Hematopoietic multipotent progenitor cell treated with erythropoietin and hydrocortisone succinate and interleukin-3 and kit ligand, for 17 days (in vitro differentiated cells): ENCODE measurements at regions not wholly inside any gene's neighbourhood (a gene's known extent, or its start where the extent isn't known, plus 50 kb on each side); places are given as distances from the start of the nearest gene placed in this dataset.
"Not testable (repeated sequence)": the region's sequence is repeated elsewhere in the genome, so short reads cannot be mapped to it uniquely, and the experiment has no call there.

ENCODE experiments used
- DNase-seq: peaks from one replicate; pipeline ENCODE4 v3.0.0-alpha.2; 2015; ENCODE audit warnings: low spot score

- no peak for DNase-seq
Observed at GRCh38 chr9:29609282-29609681, 2036.0 kb upstream of the C9orf72 start.

DNA sequence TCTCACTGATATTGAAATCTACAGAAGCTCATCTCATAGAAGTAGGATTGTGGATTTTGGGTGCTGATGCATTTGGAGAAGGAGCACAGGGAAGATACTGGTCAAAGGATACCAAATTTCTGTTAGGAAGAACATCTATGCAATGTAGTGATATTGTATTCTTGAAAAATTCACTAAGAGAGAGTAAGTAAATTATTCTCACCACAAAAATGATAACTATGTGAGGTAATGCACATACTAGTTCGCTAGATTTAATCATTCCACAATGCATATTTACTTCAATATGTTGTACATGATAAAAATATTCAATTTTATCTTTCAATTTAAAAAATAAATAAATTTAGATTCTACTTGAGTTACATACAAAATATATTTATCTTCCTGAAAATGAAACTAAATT, 2040.5 kb upstream of the C9orf72 start:
- DNase-seq: no peak

DNA sequence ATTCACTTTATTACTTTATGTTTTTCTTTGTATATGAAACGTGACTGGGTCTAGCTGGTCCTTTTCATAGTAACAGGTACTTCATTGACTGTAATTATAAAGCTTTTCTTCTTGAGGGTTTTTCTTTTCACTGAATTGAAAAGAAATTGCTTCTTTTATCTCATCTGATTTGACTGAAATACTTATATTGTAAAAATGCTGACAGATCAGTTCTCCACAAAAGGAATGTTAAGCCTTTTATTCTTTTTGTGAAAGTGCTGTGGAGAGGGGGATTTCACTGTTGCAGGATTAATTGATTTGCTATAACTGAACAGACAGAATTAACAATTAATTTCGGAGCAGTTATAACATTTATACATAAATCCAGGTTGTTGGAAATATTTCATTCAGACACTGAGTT, 2043.6 kb upstream of the C9orf72 start:
- no peak for DNase-seq

- no peak for DNase-seq
Observed at GRCh38 chr9:29625292-29625731, 2052.0 kb upstream of the C9orf72 start.

DNA sequence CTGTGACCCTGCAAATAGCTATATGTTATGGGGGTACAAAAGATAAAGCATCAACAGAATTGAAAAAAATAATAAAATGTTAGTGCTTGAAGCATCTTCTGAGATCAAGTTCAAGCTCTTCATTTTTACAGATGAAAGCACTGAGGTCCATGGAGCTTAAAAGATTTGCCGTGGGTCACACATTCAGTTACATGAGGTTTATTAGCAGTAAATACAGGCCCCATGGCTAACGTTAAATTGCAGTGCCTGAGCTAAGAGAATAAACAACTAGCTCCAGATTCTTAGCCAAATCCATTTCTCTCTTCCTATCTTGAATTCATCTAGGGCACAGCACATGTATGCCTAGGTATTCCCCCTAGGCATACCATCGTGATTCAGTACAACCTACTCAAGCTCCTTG, 2052.7 kb upstream of the C9orf72 start:
- DNase-seq: no peak

DNA sequence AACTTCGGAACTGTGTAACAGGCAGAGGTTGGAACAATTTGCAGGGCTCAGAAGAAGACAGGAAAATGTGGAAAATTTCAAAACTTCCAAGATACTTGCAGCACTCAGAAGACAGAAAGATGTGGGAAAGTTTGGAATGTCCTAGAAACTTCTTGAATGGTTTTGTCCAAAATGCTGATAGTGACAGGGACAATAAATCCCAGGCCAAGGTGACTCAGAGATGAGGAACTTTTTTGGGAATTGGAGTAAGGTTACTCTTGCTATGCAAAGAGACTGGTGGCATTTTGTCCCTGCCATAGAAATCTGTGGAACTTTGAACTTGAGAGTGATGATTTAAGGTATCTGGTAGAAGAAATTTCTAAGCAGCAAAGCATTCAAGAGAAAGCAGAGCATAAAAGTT, 2055.6 kb upstream of the C9orf72 start:
- not testable (repeated sequence) for DNase-seq

DNA sequence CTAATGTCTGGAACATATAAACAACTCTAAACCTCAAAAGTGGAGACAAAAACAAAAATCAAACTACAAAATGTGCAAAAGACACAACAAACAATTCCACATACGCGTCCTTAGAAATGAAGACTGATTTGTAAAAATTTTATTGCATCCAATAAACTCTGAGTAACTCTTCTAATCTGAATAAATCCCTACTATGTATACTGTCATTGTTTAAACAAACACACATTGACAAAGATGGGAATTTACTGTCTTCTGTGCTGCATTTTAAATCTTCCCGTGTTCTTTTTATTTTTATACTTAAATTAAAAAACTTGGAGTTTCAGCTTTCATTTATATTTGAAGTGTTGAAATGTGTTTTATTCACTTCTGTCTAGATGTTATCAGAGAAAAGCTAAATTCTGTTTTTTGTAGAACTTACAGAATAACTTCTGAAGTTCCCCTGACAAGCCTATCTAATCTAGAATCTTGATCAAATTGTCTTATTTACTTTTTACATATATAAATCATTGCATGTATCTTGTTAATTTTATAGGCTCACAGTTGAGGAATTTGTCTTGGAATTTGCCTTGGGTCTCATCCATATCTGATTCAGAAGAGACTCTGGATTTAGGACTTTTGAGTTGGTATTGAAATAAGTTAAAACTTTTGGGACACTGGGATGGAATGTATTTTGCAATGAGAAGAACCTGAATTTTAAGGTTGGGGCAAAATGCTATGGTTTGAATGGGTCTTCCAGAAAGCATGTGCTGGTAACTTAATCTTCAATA, 2064.4 kb upstream of the C9orf72 start:
- DNase-seq: no peak

- DNase-seq: no peak
Observed at GRCh38 chr9:29640507-29640906, 2067.2 kb upstream of the C9orf72 start.

GRCh38 chr9:29644514-29644913, 2071.2 kb upstream of the C9orf72 start:
- no peak for DNase-seq

GRCh38 chr9:29647451-29647850, 2074.2 kb upstream of the C9orf72 start:
- no peak for DNase-seq

- DNase-seq: no peak
Observed at GRCh38 chr9:29648132-29648531, 2074.9 kb upstream of the C9orf72 start.

GRCh38 chr9:29648601-29649000, 2075.3 kb upstream of the C9orf72 start:
- no peak for DNase-seq

GRCh38 chr9:29656641-29657406, 2083.5 kb upstream of the C9orf72 start:
- DNase-seq: no peak

DNA sequence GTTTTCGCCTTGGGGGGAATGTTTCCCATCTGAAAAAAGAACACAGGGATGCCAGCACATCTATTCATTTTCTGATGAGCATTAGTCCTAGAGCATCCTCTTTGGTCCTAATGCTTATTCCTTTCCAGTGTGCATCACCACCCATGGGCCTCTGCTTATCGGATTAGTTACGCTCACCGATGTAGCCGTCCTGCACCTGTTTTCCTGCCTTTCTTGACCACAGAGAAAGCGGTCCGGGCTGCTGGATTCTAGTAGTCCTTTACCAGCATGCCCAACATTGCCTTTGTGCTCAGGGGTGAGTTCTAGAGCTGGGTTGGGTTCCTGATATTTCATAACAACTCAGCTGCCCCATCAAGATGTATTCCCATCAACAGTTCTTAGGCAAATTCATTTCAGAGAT, 2084.5 kb upstream of the C9orf72 start:
- no peak for DNase-seq

GRCh38 chr9:29659014-29659413, 2085.7 kb upstream of the C9orf72 start:
- DNase-seq: no peak

DNA sequence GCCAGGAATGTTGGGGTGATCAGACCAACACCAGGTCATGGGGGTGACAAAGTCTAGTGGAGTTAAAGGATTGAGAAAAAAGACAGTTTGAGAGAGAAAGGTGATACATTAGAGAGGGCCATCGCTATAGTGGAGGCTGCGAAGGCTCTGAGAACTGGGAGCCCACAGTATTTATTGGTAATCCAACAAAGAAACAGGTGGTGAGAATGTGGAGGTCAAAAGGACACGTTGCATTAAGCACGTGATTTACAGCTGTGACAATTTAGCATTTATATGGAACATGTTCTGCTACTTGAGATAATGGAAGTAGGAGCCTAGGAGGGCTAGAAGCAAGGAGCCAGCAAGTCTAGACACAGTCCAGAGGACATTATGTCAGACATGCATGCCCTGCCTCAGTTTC, 2086.5 kb upstream of the C9orf72 start:
- no peak for DNase-seq

GRCh38 chr9:29668732-29669131, 2095.5 kb upstream of the C9orf72 start:
- no peak for DNase-seq

DNA sequence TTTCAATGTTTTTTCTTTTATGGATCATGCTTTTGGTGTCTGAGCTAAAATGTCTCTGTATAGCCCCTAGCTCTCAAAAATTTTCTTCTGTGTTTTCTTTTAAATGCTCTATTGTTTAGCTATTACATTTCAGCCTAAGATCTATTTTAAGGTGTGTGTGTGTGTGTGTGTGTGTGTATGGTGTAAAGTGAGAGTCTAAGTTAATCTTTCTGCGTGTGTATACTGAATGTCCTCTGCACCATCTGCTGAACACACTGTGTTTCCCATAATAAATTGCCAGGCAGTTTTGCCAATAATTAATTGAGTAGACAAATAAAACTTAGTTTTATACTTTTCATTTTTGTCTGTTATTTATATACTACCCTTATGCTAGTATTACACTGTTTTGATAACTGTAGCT, 2096.3 kb upstream of the C9orf72 start:
- DNase-seq: no peak

DNA sequence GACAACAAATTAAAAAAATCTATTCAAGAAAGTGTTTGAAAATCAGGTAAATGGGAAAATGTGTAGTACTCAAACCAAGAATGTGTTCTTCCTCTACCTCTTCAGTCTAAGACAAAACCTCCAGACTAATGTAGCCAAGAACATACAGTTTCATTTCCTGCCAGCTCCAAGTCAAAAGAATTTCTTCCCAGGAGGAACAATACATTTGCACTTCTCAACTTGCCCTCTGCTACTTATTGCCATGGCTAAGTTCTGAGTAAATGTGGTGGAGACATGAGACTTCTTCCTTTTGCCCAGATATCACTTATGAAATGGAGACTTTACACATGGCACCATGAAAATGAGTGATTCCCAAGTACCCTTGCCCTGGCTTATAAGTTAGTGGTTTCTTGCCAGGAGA, 2112.2 kb upstream of the C9orf72 start:
- DNase-seq: no peak

GRCh38 chr9:29691145-29691544, 2117.9 kb upstream of the C9orf72 start:
- no peak for DNase-seq

DNA sequence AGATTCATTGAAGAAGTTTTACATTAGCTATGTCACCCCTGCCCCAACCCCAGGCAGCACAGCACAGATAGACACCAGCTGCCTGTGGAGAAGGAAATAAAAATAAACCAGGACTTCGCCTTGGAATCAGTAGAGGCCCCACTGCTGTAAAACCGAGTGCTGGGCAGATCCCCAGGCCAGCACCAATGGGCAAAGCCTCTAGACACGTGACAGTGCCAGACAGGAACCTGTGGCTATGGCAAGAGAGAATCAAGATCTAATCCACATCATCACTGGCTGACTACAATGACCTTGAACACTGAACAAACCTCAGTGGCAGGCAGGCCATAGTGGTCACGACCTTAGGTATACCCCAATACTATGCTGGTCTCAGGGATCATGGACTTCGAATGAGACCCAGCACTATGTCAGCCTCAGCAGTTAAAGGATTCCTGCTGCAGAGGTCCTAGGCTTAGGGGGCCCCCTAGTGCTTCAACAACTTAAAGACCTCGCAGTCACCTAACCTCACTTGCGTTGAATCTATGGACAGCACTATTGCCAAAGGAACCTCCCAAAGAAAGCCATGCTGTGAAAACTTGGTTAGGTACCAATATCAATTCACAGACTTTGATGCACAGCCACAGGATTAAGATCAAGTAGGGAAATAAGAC, 2118.6 kb upstream of the C9orf72 start:
- no peak for DNase-seq

- DNase-seq: no peak
Observed at GRCh38 chr9:29697011-29697410, 2123.7 kb upstream of the C9orf72 start.

GRCh38 chr9:29701559-29701958, 2128.3 kb upstream of the C9orf72 start:
- DNase-seq: no peak
